PFSK-1 (cell line): ENCODE measurements at regions not wholly inside any gene's neighbourhood (a gene's known extent, or its start where the extent isn't known, plus 50 kb on each side); places are given as distances from the start of the nearest gene placed in this dataset.

Experiments
- FOXP2 ChIP-seq: optimal IDR thresholded peaks from 2 replicates; pipeline ENCODE3; 2011; ENCODE audit warnings: borderline replicate concordance, control low read depth, inconsistent platforms; ENCODE audit not compliant: insufficient read depth; ENCODE audit errors: extremely low read length, extremely low read depth
- POLR2AphosphoS5 ChIP-seq: IDR thresholded peaks from 2 replicates; pipeline ENCODE4 v1.6.1; 2012; ENCODE audit warnings: low read depth, mild to moderate bottlenecking, control low read depth, low read length, moderate library complexity
- SIN3A ChIP-seq: IDR thresholded peaks from 2 replicates; pipeline ENCODE4 v1.6.1; 2012; ENCODE audit warnings: mild to moderate bottlenecking, low read length, moderate library complexity, borderline replicate concordance; ENCODE audit not compliant: insufficient read depth
- TAF1 ChIP-seq: IDR thresholded peaks from 2 replicates; pipeline ENCODE4 v1.6.1; 2012; ENCODE audit warnings: low read length, control low read depth, borderline replicate concordance; ENCODE audit not compliant: insufficient read depth
- TF ChIP-seq, protein P1 (sequence below), 2 experiments: IDR thresholded peaks; 2 replicates each; pipeline versions ENCODE4 v1.6.1 to v1.8.0; 2011 to 2012; ENCODE audit warnings: low read depth in 2 of 2, low read length in 2 of 2, control low read depth in 1 of 2, inconsistent platforms in 1 of 2, mild to moderate bottlenecking in 1 of 2, moderate library complexity in 1 of 2; ENCODE audit not compliant: insufficient read depth in 1 of 2

DNA sequence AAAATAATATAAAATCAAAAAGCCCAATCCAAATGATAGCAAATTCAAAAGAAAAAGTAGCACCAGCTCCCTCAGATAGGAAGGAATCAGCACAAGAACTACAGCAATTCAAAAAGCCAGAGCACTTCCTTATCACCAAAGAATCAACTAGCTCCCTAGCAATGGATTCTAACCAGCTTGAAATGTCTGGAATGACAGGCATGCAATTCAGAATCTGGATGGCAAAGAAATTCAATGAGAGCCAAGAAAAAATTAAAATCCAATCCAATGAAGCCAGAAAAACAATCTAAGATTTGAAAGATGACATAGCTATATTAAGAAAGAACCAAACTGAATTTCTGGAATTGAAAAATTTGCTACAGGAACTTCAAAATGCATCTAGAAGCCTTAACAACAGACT is 1334.4 kb upstream of the ALCAM start:
- TF ChIP-seq TAF1, result no peak
- TF ChIP-seq POLR2AphosphoS5, result no peak
- TF ChIP-seq, protein P1, sequence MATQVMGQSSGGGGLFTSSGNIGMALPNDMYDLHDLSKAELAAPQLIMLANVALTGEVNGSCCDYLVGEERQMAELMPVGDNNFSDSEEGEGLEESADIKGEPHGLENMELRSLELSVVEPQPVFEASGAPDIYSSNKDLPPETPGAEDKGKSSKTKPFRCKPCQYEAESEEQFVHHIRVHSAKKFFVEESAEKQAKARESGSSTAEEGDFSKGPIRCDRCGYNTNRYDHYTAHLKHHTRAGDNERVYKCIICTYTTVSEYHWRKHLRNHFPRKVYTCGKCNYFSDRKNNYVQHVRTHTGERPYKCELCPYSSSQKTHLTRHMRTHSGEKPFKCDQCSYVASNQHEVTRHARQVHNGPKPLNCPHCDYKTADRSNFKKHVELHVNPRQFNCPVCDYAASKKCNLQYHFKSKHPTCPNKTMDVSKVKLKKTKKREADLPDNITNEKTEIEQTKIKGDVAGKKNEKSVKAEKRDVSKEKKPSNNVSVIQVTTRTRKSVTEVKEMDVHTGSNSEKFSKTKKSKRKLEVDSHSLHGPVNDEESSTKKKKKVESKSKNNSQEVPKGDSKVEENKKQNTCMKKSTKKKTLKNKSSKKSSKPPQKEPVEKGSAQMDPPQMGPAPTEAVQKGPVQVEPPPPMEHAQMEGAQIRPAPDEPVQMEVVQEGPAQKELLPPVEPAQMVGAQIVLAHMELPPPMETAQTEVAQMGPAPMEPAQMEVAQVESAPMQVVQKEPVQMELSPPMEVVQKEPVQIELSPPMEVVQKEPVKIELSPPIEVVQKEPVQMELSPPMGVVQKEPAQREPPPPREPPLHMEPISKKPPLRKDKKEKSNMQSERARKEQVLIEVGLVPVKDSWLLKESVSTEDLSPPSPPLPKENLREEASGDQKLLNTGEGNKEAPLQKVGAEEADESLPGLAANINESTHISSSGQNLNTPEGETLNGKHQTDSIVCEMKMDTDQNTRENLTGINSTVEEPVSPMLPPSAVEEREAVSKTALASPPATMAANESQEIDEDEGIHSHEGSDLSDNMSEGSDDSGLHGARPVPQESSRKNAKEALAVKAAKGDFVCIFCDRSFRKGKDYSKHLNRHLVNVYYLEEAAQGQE (IDR thresholded peaks at IDR 0.05; ENCODE audit: insufficient read depth in 1 of 2, low read depth in 2 of 2, low read length in 2 of 2), result no peak
- no peak for TF ChIP-seq SIN3A
- TF ChIP-seq FOXP2, result no peak
